ENCODE measurements at regions not wholly inside any gene's neighbourhood (a gene's known extent, or its start where the extent isn't known, plus 50 kb on each side); places are given as distances from the start of the nearest gene placed in this dataset.

GRCh38 chrX:125006704-125007103 lies 313.0 kb upstream of the TEX13C start:
- DNase-seq, result no peak

GRCh38 chrX:125012585-125012984 lies 307.1 kb upstream of the TEX13C start:
- DNase-seq, result no peak

DNA sequence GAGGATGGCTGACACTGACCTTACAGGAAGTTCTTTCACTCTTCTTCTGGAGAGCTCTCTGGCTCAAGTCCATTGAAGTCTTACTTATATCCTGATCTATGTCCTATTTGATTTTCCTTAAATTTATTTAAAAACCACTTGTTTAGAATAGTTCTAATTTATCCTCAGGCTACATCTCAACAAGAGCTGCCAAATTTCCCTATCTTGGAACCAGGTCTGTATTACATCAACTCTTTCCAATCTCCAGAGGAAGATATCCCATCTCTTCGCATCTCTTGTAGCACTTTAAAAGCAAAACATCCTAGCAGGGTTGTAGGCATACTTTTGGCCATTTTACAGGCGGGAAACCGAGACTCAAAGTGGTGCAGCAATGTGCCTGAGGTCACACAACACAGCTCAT lies 290.5 kb upstream of the TEX13C start:
- DNase-seq, result no peak

All from stimulated activated naive CD4-positive, alpha-beta T cell (primary cell).